HUES48 (cell line): ENCODE measurements at regions not wholly inside any gene's neighbourhood (a gene's known extent, or its start where the extent isn't known, plus 50 kb on each side); places are given as distances from the start of the nearest gene placed in this dataset.

Source experiments
- H3K27ac ChIP-seq: one replicate; pipeline ENCODE4 v1.7.0; 2013; ENCODE audit warnings: low read depth, low read length, inconsistent platforms
- H3K27me3 ChIP-seq: 2 replicates; pipeline ENCODE4 v1.6.1; 2013; ENCODE audit warnings: mild to moderate bottlenecking, low read length; ENCODE audit not compliant: control insufficient read depth, insufficient read depth
- H3K36me3 ChIP-seq: 2 replicates; pipeline ENCODE4 v1.6.1; 2013; ENCODE audit warnings: low read length; ENCODE audit not compliant: control insufficient read depth, insufficient read depth
- H3K4me1 ChIP-seq: 2 replicates; pipeline ENCODE4 v1.6.1; 2013; ENCODE audit warnings: mild to moderate bottlenecking, low read length; ENCODE audit not compliant: control insufficient read depth, insufficient read depth
- H3K4me3 ChIP-seq: 2 replicates; pipeline ENCODE4 v1.5.1; 2013; ENCODE audit warnings: mild to moderate bottlenecking, low read depth, low read length
- H3K9ac ChIP-seq: 2 replicates; pipeline ENCODE4 v1.6.1; 2013; ENCODE audit warnings: mild to moderate bottlenecking, low read depth, low read length, moderate library complexity
- H3K9me3 ChIP-seq: 2 replicates; pipeline ENCODE4 v1.6.1; 2013; ENCODE audit warnings: low read length; ENCODE audit not compliant: control insufficient read depth, insufficient read depth

- Histone ChIP-seq H3K27me3 (no peaks in the 10 kb centered on the region), H3K4me1 (no peaks in the 10 kb centered on the region), H3K4me3 (no peak overlapping the region), H3K27ac (no peak overlapping the region), H3K36me3 (no peaks in the 10 kb centered on the region), H3K9ac (no peak overlapping the region), H3K9me3 (no peaks in the 10 kb centered on the region)
Observed at GRCh38 chr17:63306855-63307254, 139.3 kb downstream of the CYB561 start.

- H3K9ac ChIP-seq = no peak overlapping the region
- no peak overlapping the region for H3K27ac ChIP-seq
- H3K27me3 ChIP-seq = no peaks in the 10 kb centered on the region
- H3K9me3 ChIP-seq = no peaks in the 10 kb centered on the region
- no peaks in the 10 kb centered on the region for H3K4me1 ChIP-seq
- no peaks in the 10 kb centered on the region for H3K36me3 ChIP-seq
- H3K4me3 ChIP-seq = no peak overlapping the region
Observed at GRCh38 chr17:63308272-63308671, 137.8 kb downstream of the CYB561 start.

- Histone ChIP-seq H3K9me3 (no peaks in the 10 kb centered on the region), H3K4me1 (no peaks in the 10 kb centered on the region), H3K4me3 (no peak overlapping the region), H3K27me3 (no peaks in the 10 kb centered on the region), H3K9ac (no peak overlapping the region), H3K36me3 (no peaks in the 10 kb centered on the region), H3K27ac (no peak overlapping the region)
Observed at GRCh38 chr17:63309021-63309420, 137.1 kb downstream of the CYB561 start.

- no peak overlapping the region for H3K9ac ChIP-seq
- H3K4me1 ChIP-seq = no peaks in the 10 kb centered on the region
- H3K27ac ChIP-seq = no peak overlapping the region
Observed at GRCh38 chr17:63311416-63311937, 134.6 kb downstream of the CYB561 start.

GRCh38 chr17:63314761-63315160, 131.3 kb downstream of the CYB561 start:
- Histone ChIP-seq H3K4me3 (no peak overlapping the region), H3K4me1 (no peaks in the 10 kb centered on the region), H3K9me3 (no peaks in the 10 kb centered on the region), H3K36me3 (no peaks in the 10 kb centered on the region), H3K27me3 (no peaks in the 10 kb centered on the region), H3K9ac (no peak overlapping the region), H3K27ac (no peak overlapping the region)

More at GRCh38 chr17:63311416-63311937, 134.6 kb downstream of the CYB561 start:
- no peaks in the 10 kb centered on the region for H3K9me3 ChIP-seq
- no peak overlapping the region for H3K4me3 ChIP-seq
- H3K27me3 ChIP-seq = no peaks in the 10 kb centered on the region
- no peaks in the 10 kb centered on the region for H3K36me3 ChIP-seq

GRCh38 chr17:63316100-63316499, 130.0 kb downstream of the CYB561 start:
- Histone ChIP-seq H3K4me1 (no peaks in the 10 kb centered on the region), H3K9ac (no peak overlapping the region), H3K27me3 (no peaks in the 10 kb centered on the region), H3K36me3 (no peaks in the 10 kb centered on the region), H3K9me3 (no peaks in the 10 kb centered on the region), H3K4me3 (no peak overlapping the region), H3K27ac (no peak overlapping the region)

GRCh38 chr17:63317166-63317840, 128.8 kb downstream of the CYB561 start:
- Histone ChIP-seq H3K4me3 (no peak overlapping the region), H3K36me3 (no peaks in the 10 kb centered on the region), H3K27ac (no peak overlapping the region), H3K4me1 (no peaks in the 10 kb centered on the region), H3K27me3 (no peaks in the 10 kb centered on the region), H3K9ac (no peak overlapping the region), H3K9me3 (no peaks in the 10 kb centered on the region)

- Histone ChIP-seq H3K27ac (no peak overlapping the region), H3K36me3 (no peaks in the 10 kb centered on the region), H3K4me1 (no peaks in the 10 kb centered on the region), H3K9ac (no peak overlapping the region), H3K27me3 (no peaks in the 10 kb centered on the region), H3K4me3 (no peak overlapping the region), H3K9me3 (no peaks in the 10 kb centered on the region)
Observed at GRCh38 chr17:63325808-63326207, 120.3 kb downstream of the CYB561 start.

- Histone ChIP-seq H3K9me3 (no peaks in the 10 kb centered on the region), H3K27me3 (no peaks in the 10 kb centered on the region), H3K27ac (no peak overlapping the region), H3K36me3 (no peaks in the 10 kb centered on the region), H3K9ac (no peak overlapping the region), H3K4me1 (no peaks in the 10 kb centered on the region), H3K4me3 (no peak overlapping the region)
Observed at GRCh38 chr17:63329876-63330275, 116.2 kb downstream of the CYB561 start.

GRCh38 chr17:63331301-63332061, 114.6 kb downstream of the CYB561 start:
- no peaks in the 10 kb centered on the region for H3K36me3 ChIP-seq

GRCh38 chr17:63332286-63332685, 113.8 kb downstream of the CYB561 start:
- no peak overlapping the region for H3K9ac ChIP-seq
- H3K9me3 ChIP-seq = no peaks in the 10 kb centered on the region
- H3K36me3 ChIP-seq = no peaks in the 10 kb centered on the region
- H3K27me3 ChIP-seq = no peaks in the 10 kb centered on the region
- H3K27ac ChIP-seq = no peak overlapping the region
- no peaks in the 10 kb centered on the region for H3K4me1 ChIP-seq
- no peak overlapping the region for H3K4me3 ChIP-seq

More at GRCh38 chr17:63331301-63332061, 114.6 kb downstream of the CYB561 start:
- Histone ChIP-seq H3K4me1 (no peaks in the 10 kb centered on the region), H3K27me3 (no peaks in the 10 kb centered on the region), H3K27ac (no peak overlapping the region), H3K9me3 (no peaks in the 10 kb centered on the region), H3K9ac (no peak overlapping the region), H3K4me3 (no peak overlapping the region)
